ENCODE measurements at regions not wholly inside any gene's neighbourhood (a gene's known extent, or its start where the extent isn't known, plus 50 kb on each side); places are given as distances from the start of the nearest gene placed in this dataset.
A peak's percentile ranks its signal among the peaks of the same experiment; 100 is the strongest.

- TF ChIP-seq CTCF (IDR thresholded peaks at IDR 0.05; ENCODE audit: low read depth, low read length), result no peak
- H3K4me3 ChIP-seq (replicated peaks in 1 of 2; ENCODE audit: low read depth in 2 of 2, low read length in 2 of 2), result no peak overlapping the region
- DNase-seq (ENCODE audit: low read depth in 2 of 2), result no peak
Observed at GRCh38 chr18:40404284-40404683, 1550.8 kb upstream of the PIK3C3 start.

- H3K4me3 ChIP-seq (replicated peaks in 1 of 2; ENCODE audit: low read depth in 2 of 2, low read length in 2 of 2), result no peak overlapping the region
- no peak for DNase-seq (ENCODE audit: low read depth in 2 of 2)
- TF ChIP-seq CTCF (IDR thresholded peaks at IDR 0.05; ENCODE audit: low read depth, low read length), result no peak
Observed at GRCh38 chr18:40402052-40402451, 1553.0 kb upstream of the PIK3C3 start.

GRCh38 chr18:40388121-40388520 lies 1566.9 kb upstream of the PIK3C3 start:
- DNase-seq (ENCODE audit: low read depth in 2 of 2), result no peak
- TF ChIP-seq CTCF (IDR thresholded peaks at IDR 0.05; ENCODE audit: low read depth, low read length), result no peak
- no peak overlapping the region for H3K4me3 ChIP-seq (replicated peaks in 1 of 2; ENCODE audit: low read depth in 2 of 2, low read length in 2 of 2)

- H3K4me3 ChIP-seq (replicated peaks in 1 of 2; ENCODE audit: low read depth in 2 of 2, low read length in 2 of 2), result no peak overlapping the region
- no peak for DNase-seq (ENCODE audit: low read depth in 2 of 2)
- no peak for TF ChIP-seq CTCF (IDR thresholded peaks at IDR 0.05; ENCODE audit: low read depth, low read length)
Observed at GRCh38 chr18:40387130-40387787, 1567.8 kb upstream of the PIK3C3 start.

GRCh38 chr18:40382197-40382596 lies 1572.8 kb upstream of the PIK3C3 start:
- no peak for TF ChIP-seq CTCF (IDR thresholded peaks at IDR 0.05; ENCODE audit: low read depth, low read length)
- no peak overlapping the region for H3K4me3 ChIP-seq (replicated peaks in 1 of 2; ENCODE audit: low read depth in 2 of 2, low read length in 2 of 2)
- no peak for DNase-seq (ENCODE audit: low read depth in 2 of 2)

GRCh38 chr18:40380686-40381439 lies 1574.2 kb upstream of the PIK3C3 start:
- DNase-seq (ENCODE audit: low read depth in 2 of 2), result peak in 1 of 2 donors; percentile 10
- no peak for TF ChIP-seq CTCF (IDR thresholded peaks at IDR 0.05; ENCODE audit: low read depth, low read length)
- H3K4me3 ChIP-seq (replicated peaks in 1 of 2; ENCODE audit: low read depth in 2 of 2, low read length in 2 of 2), result no peak overlapping the region
